ENCODE measurements at regions not wholly inside any gene's neighbourhood (a gene's known extent, or its start where the extent isn't known, plus 50 kb on each side); places are given as distances from the start of the nearest gene placed in this dataset.
"Not testable (repeated sequence)": the region's sequence is repeated elsewhere in the genome, so short reads cannot be mapped to it uniquely, and the experiment has no call there.

- DNase-seq: no peak
These were observed 333.7 kb downstream of the PCNX1 start for GRCh38 chr14:71240866-71241520.

- no peak for DNase-seq
These were observed 335.0 kb downstream of the PCNX1 start for GRCh38 chr14:71242237-71242748.

- no peak for DNase-seq
These were observed 336.4 kb downstream of the PCNX1 start for GRCh38 chr14:71243697-71244096.

GRCh38 chr14:71244341-71244740, 337.1 kb downstream of the PCNX1 start:
- no peak for DNase-seq

- no peak for DNase-seq
These were observed 338.6 kb downstream of the PCNX1 start for GRCh38 chr14:71245659-71246361.

- no peak for DNase-seq
These were observed 339.3 kb downstream of the PCNX1 start for GRCh38 chr14:71246539-71246938.

- DNase-seq: no peak
These were observed 339.8 kb downstream of the PCNX1 start for GRCh38 chr14:71247106-71247505.

GRCh38 chr14:71248194-71248593, 340.9 kb downstream of the PCNX1 start:
- no peak for DNase-seq

- no peak for DNase-seq
These were observed 343.1 kb downstream of the PCNX1 start for GRCh38 chr14:71250347-71250746.

- DNase-seq: no peak
These were observed 343.5 kb downstream of the PCNX1 start for GRCh38 chr14:71250791-71251190.

GRCh38 chr14:71254091-71254719, 346.9 kb downstream of the PCNX1 start:
- DNase-seq: not testable (repeated sequence)

GRCh38 chr14:71261206-71261605, 353.9 kb downstream of the PCNX1 start:
- DNase-seq: no peak

- DNase-seq: no peak
These were observed 355.2 kb downstream of the PCNX1 start for GRCh38 chr14:71262441-71262840.

GRCh38 chr14:71264260-71264659, 357.0 kb downstream of the PCNX1 start:
- no peak for DNase-seq

GRCh38 chr14:71267007-71267513, 359.8 kb downstream of the PCNX1 start:
- DNase-seq: no peak

GRCh38 chr14:71267691-71268090, 360.4 kb downstream of the PCNX1 start:
- DNase-seq: no peak

GRCh38 chr14:71270111-71270510, 362.9 kb downstream of the PCNX1 start:
- DNase-seq: no peak

GRCh38 chr14:71271166-71271945, 364.1 kb downstream of the PCNX1 start:
- no peak for DNase-seq

GRCh38 chr14:71273366-71273765, 366.1 kb downstream of the PCNX1 start:
- no peak for DNase-seq

GRCh38 chr14:71284048-71284447, 376.8 kb downstream of the PCNX1 start:
- DNase-seq: no peak

GRCh38 chr14:71286126-71286525, 378.9 kb downstream of the PCNX1 start:
- no peak for DNase-seq

GRCh38 chr14:71287567-71287966, 380.3 kb downstream of the PCNX1 start:
- DNase-seq: no peak

- no peak for DNase-seq
These were observed 382.3 kb downstream of the PCNX1 start for GRCh38 chr14:71289536-71289935.

All from GOT3 (cell line).